Right ventricle myocardium superior (tissue), 1 donor: ENCODE measurements at regions not wholly inside any gene's neighbourhood (a gene's known extent, or its start where the extent isn't known, plus 50 kb on each side); places are given as distances from the start of the nearest gene placed in this dataset.

Experiments
- ATAC-seq: fragments of 200-7000 bp; cut with Tn5 transposase; one replicate; pipeline ENCODE4 v1.9.1; 2020; ENCODE audit warnings: mild to moderate bottlenecking; ENCODE audit not compliant: poor library complexity
- DNase-seq: peaks from one replicate; pipeline ENCODE4 v3.0.0-alpha.2; 2020
- intact Hi-C: fragments of 100-400 bp; cut with DNase I; formaldehyde crosslinking; loops from one replicate; pipeline ENCODE4 v1.11.2; 2022
- donor health status: DM: no; HTN: yes; CAD: no; lungs with severe emphysema.

GRCh38 chr12:20317554-20317953, 50.8 kb upstream of the PDE3A start:
- ATAC-seq (no peak), DNase-seq (no peak)

More at GRCh38 chr12:20317554-20317953, 50.8 kb upstream of the PDE3A start:
- intact Hi-C loops: no loop called here
